GM19324 (cell line): ENCODE measurements at regions not wholly inside any gene's neighbourhood (a gene's known extent, or its start where the extent isn't known, plus 50 kb on each side); places are given as distances from the start of the nearest gene placed in this dataset.
A peak's percentile ranks its signal among the peaks of the same experiment; 100 is the strongest.

Experiments used
- ATAC-seq: cut with Tn5 transposase; IDR thresholded peaks from one replicate; pipeline ENCODE4 v1.9.1; 2021; ENCODE audit warnings: mild to moderate bottlenecking, moderate library complexity; ENCODE audit not compliant: unreplicated experiment, low FRiP score

DNA sequence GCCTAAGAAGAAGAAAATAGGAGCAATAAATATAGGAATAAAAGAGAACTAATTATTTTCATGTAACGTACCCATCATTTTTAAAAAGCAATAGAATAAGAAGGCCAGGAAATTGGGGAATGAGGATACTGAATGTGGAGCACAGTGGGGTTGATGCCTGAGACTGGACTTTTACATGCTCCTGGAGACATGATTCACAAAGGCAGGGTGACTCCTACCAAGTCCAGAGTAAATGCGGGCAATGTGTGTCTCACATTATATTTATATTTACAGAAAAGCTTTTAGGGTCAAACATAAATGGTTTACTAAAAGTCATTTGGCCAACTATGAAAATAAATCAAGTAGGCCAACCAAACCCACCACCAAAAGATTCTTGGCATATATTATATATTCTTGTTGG, 87.9 kb upstream of the COL5A2 start:
- no peak for ATAC-seq

DNA sequence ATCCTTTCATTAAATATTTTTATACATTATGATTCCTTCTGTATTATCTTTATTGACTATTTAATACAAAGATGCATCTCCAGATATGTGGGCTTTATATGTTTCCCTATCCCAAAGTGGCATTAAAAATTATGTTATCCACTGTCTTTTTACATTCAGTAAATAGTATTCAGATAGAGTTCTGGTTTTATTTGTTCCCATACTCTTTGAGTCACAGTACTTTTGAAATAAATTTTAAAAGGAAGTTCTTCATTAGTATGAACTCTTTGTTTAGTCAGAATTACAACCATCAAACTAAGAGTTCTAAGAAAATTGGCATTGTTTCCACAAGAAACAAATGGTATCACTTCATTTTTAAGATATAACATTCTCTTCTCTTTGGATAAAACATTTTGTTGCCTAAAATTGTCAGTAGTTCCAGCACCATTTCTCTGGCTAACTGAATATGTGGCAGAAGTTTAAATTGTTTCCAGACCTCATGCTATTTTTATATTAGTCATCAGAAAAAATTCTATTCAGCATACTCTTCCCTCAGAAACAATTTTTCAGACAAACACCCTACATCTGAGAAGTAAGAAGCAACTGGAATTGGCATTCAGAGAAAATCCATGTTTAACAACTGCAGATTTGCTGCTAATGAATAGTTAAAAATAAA, 88.5 kb upstream of the COL5A2 start:
- no peak for ATAC-seq

DNA sequence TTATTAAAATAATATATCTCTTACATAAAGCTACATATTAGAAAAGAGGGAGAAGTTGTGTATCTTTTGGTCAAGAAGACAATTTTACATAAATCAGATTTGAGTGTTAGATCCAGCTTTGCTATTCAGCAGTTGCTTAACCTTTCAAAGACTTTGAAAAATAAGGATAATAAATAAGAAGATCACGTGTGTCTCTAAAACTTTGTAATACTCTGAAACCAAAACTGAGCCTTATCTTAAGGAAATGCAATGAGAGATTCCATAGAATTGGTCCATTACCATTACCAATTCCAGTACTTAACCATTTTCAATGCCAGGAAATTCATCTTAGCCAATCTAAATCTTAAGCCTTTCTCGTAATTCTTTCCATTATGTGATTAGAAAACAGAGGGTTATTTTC, 89.2 kb upstream of the COL5A2 start:
- ATAC-seq: no peak

DNA sequence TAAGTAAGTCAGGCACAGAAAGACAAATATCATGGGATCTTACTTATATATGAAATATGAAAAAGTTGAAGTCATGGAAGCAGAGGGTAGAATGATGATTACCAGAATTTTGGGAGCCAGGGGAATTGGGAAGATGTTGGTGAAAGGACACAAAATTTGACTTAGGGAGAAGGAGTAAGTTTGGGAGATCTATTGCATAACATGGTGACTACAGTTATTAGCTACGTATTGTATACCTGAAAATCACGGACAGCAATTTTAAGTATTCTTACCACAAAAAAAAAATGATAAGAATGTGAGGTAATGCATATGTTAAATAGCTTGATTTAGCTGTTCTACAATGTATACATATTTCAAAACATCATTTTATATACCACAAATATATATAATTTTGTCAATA, 94.2 kb upstream of the COL5A2 start:
- no peak for ATAC-seq

DNA sequence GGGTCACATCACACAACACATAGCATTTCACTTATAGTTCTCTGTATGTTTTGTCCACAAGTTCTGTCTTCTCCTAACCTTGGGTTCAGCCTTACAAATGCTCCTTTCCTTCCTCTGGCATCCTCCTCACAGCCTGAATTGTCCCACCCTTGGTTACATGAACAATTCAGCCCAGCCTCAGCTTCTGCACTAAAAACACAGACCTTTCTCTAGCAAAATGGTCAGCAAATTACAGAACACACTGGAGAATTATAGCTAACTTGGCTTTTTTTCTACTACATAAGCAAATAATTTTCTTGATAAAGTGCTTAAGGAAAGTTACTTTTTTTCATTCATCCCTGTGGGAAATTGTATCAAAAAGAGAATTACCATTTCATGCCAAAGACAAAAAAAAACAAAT, 94.8 kb upstream of the COL5A2 start:
- no peak for ATAC-seq

DNA sequence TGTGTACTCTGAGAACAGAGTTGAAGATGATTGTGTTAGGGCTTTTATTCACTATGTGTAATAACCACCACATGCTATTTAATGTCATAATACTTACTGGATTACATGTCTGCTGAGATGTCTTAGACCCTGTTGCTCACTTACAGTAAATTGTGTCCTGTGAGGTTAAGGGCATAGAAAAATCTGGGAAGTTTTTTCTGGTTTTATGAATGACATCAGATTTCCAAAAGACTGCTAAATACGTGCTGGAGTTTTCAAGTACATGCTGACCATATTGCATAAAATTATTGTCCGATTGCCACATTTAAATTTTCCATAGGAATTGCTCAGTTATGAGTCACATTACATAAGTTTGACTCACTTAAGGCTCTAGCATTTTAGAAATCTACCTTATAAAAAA, 96.7 kb upstream of the COL5A2 start:
- no peak for ATAC-seq

DNA sequence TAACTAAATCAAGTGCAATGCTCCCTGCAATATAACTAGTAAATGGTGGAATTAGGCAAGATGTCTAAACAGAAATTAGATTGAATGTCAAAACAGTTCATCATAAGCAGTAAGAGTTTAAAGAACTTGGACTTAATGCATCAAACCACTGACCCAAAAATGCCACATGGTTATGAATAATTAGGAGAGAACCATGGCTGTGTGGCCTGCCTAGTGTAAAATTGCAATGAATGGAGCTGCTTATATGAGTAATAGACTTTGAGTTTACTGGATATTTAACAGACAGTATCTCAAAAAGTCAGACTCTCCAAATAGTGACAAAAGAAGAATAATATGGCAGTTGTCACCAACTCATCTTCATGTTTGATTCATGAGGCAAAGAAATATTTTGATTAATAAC, 101.6 kb upstream of the COL5A2 start:
- no peak for ATAC-seq

DNA sequence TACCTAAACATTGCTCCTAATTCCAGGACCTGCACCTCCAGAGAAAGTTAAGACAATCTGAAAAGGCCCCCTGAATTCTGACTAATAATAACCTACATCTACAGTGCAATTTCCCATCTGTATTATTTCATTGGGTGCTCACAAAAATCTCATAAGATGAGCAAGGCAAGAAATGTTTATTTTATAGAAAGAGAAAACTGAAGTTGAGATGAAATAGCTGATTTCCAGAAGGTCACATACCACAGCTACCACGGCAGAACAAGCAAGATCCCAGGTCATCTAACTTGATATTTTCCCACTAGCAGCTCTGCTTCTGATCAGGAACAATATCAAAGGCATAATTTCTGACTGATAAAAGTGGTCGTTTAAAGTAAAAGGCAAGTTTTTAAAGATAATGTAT, 105.8 kb upstream of the COL5A2 start:
- no peak for ATAC-seq

DNA sequence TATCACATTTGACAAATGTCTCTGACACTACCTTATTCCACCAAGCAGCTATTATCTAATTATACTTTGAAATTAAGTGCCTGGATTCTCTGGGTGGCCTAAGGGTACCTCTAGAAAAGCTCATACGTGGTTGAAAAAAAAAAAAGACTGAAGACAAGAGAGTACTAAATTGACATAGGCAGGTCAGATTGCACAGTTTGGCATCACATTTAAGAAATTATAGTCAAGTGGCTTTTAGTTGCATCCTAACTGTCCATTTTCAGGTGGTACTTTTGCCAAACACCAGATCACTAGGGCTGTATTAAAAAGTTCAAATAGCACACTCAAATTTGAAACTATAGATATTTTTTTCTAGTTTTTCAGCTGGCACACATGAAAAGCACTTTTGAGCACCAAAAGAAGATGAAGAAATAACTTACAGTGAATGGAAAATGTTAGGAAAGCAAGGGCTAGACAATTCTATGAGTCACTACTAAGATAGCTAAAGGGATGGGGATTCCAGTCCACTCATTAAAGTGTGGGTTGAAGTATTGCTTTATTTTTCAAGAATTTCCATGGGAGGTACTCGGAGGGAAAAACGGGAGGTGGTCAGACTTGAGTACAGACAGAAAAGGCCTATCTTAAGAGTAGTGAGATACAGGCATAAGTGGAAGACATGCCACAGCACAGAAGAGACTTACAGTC, 106.5 kb upstream of the COL5A2 start:
- no peak for ATAC-seq

DNA sequence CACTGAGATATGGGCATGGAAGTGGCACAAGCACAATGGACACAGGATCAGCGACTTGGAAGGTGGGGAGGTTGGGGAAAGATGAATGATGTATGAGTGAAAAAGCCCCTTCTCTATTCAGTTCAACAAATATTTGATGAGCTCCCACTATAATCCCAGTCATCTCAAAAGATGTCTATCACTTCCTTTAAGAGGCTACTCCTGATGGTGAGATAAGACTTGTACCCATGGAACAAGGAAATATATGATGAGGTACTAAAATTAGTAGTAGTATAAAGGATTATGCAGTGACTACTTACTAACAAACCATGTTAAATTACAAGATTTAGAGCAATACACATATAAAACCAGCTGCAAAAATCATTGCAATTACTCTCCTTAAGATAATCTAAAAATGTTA, 107.8 kb upstream of the COL5A2 start:
- no peak for ATAC-seq

DNA sequence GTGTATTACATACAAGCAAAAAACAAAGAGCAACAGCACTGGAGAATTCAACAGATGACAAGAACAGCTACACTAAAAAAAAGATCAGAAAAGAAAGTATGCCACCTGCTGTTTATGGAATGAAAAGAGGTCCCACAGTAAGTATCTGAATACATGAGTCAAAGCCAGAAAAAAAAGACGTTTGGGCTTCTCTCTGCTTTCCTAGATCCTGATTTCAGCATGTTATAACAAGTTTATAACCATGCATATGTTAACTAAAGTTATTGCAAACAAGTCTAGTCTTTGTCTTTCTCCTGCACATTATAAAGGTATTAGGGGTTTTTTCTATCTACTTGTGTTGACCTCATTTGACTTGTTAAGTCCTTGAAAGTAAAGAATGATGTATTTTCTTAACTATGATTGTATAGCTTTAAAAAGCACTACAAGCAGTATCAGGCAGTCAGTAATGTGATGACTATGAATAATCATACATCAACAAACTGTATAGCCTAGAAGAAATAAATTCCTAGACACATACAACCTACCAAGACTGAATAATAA, 108.5 kb upstream of the COL5A2 start:
- peak; percentile 72 for ATAC-seq

DNA sequence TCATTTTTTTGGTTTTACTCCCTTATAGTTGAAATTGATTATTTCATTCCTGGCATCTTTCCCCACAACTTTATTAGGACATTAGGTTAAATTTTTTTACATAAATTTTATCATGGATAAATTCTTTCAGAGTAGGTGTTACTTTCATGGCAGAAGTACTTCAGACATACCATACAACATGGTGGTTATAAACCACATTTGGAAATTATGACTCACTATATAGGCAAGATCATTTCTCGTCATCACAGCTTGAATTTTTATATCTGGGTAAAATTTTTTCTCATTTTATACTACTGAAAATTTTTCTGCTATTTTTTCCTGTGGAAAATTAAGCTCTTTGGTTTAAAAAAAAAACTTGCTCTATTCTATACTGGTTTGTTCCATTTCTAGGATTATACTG, 111.9 kb upstream of the COL5A2 start:
- no peak for ATAC-seq

DNA sequence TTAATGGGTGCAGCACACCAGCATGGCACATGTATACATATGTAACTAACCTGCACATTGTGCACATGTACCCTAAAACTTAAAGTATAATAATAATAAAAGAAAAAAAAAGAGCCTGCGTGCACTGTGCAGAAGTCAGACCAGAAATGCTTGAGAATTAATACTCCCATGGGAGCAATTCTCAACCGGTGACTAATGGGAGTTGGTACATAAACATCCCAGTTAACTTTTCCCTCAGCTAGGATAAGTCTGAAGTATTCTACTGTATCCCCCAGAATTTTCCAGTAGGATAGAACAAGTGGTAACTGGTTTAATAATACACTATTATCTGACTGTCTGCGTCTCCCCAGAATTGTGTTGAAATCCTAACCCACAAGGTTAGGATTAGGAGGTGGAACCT, 113.6 kb upstream of the COL5A2 start:
- ATAC-seq: no peak

DNA sequence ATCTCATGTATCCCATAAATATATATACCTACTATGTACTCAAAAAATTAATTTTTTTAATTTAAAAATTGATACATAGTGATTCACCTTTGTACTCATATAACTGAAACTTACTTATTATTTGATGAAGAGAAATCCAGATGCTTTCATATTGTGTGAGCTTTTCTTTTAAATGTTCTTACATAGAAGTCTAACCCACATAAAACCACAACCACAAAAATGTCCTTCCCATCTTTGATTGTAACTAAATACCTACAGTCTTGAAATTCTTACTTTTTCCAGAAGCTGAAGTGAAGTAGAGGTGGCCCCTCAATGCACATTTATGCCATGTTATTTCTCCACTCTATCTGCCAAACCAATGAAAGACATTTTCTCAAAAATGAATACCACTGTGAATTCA, 117.9 kb upstream of the COL5A2 start:
- ATAC-seq: no peak

DNA sequence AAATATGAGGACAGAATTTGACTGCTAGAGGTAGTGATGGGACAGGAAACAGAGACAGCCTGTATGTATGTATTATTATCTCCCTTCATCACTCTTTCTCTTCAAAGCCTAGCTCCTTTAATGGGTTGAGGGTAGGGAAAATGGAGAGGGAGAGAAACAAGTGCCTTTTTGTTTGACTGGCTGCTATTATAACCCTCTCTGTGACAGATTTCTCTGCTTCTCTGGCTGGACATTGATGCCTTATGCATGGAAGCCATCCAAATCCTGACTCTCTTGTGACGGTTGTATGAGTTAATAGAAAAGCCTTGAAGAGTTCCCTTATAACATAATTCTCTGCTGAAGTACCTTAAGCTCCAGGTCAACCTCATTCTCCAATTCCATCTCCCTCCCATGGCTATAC, 118.5 kb upstream of the COL5A2 start:
- no peak for ATAC-seq

DNA sequence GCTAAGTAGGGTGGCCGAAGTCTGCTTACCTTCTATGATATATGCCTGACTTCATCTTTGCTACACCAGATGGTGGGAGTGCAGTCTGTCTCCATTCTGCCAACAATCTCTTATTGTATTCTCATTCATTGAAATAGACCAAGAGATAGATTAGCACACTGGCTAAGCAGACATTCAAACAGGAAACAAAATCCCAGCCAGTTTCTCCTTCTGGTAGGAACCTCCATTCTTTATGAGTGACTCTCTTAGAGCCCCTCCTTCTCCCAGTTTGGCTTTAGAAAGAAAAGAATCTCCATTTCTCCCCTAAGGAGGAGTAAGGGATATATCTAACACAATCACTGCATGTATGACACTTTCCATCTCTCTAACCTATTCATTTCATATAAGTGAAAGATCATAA, 118.9 kb upstream of the COL5A2 start:
- no peak for ATAC-seq

DNA sequence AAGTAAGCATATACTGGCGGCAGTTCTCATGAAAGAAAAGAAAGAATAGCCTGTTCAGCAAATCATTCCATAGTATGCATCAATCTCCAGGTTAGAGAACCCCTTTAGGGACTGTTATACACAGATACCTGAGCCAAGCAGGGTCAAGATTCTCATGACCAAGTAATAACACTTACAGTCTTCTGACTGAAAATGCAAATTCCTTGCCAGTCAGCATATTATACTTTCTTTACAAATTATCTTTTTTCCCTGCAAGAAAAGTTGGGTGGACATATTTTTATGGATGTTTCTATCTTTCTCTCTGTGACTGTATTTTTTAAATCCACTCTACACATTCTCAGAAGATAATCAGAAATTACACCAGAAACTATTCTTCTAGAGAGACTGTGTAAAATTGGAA, 120.4 kb upstream of the COL5A2 start:
- ATAC-seq: no peak

DNA sequence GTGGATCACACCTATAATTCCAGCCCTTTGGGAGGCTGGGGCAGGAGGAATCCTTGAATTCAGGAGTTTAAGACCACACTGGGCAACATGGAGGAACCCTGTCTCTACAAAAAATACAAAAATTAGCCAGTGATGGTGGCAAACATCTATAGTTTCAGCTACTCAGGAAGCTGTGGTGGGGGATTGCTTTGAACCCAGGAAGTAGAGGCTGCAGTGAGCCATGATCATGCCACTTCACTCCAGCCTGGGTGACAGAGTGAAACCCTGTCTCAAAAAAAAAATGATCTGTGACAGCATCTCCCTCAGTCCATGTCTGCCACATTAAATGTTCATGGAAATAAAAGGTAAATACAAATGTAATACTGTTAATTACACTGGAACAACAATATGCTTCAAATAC, 121.4 kb upstream of the COL5A2 start:
- no peak for ATAC-seq

DNA sequence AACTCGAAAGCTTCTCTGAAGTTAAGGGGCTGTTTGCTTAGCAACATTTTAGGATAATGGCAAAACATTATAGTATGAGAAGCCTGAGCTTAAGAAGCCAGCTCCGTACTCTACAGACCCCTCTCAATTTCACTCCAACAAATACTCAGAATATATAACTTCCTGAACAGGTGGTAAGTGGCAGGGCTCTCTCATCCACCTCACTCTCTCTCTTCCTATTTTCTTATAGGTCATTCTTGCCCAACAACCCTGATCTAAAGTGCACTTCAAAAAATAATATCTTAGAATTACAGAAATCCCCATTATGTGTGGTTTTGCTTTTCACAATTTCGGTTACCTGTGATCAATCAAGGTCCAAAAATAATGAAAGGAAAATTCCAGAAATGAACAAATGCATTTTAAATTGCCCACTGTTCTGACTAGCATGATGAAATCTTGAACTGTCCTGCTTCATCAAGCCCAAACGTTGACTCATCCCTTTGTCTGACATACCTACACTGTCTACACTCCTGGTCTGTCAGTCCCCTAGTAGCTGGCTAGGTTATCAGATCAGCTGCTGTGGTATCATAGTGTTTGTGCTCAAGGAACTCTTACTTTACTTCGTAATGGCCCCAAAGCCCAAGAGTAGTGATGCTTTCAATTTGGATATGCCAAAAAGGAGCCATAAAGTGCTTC, 122.8 kb upstream of the COL5A2 start:
- no peak for ATAC-seq

DNA sequence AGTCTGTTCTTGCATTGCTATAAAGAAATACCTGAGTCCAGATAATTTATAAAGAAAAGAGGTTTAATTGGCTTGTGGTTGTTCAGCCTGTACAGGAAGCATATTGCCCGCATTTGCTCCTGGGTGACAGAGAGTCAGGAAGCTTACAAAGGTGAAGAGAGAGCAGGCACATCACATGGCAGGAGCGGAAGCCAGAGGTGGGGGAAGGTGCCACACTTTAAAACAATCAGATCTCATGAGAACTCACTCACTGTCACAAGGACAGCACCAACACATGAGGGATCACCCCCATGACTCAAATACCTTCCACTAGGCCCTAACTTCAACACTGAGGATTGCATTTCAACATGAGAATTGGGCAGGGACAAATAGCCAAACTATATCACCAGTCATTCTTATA, 124.8 kb upstream of the COL5A2 start:
- no peak for ATAC-seq

DNA sequence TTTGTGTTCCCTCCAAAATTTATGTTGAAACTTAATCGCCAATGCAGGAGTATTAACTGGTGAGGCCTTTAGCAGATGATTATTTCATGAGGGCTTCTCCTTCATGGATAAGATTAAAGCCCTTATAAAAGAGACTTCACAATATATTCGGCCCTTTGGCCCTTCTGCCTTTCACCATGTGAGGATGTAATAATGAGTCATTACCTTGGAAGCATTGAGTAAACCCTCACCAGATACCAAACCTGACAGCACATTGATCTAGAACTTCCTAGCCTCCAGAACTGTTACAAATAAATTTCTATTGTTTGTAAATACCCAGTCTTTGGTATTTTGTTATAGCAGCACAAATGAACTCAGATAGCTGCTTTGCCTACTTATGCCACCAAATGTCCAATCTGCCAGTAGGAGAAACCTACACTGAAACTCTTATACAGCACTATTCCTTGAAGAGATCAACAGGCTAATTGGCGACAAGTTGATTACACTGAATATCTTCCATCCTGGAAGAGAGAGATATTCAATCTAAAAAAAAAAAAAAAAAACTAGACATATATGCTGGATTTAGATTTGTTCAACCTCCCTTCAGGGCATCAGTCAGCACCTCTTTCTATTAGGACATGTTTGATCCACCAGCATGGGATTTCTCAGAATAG, 125.9 kb upstream of the COL5A2 start:
- no peak for ATAC-seq
